Spleen (tissue), 11 donors: ENCODE measurements at regions not wholly inside any gene's neighbourhood (a gene's known extent, or its start where the extent isn't known, plus 50 kb on each side); places are given as distances from the start of the nearest gene placed in this dataset.

Experiments
- DNase-seq: peaks from one replicate; pipeline ENCODE4 v3.0.0-alpha.2; 2020
- H3K27ac ChIP-seq, 8 donors: fragments of 200-600 bp; sonication (generic) in 7 of 8; 1 replicate in 4 of 8; 2 replicates in 4 of 8; pipeline versions ENCODE4 v1.5.0 to v1.8.0; 2016 to 2021; ENCODE audit warnings: inconsistent platforms in 4 of 8, mild to moderate bottlenecking in 4 of 8, moderate library complexity in 1 of 8
- H3K27me3 ChIP-seq, 7 donors: fragments of 200-600 bp; sonication (generic) in 6 of 7; replicated peaks in 1 of 7; 1 replicate in 4 of 7; 2 replicates in 3 of 7; pipeline versions ENCODE4 v1.5.0 to v1.8.0; 2016 to 2021; ENCODE audit warnings: inconsistent platforms in 3 of 7, mild to moderate bottlenecking in 1 of 7
- H3K36me3 ChIP-seq, 6 donors: fragments of 200-600 bp; sonication (generic) in 5 of 6; 1 replicate in 4 of 6; 2 replicates in 2 of 6; pipeline versions ENCODE4 v1.5.0 to v1.8.0; 2016 to 2021; ENCODE audit warnings: inconsistent platforms in 2 of 6
- H3K4me1 ChIP-seq, 6 donors: fragments of 200-600 bp; sonication (generic) in 5 of 6; 1 replicate in 3 of 6; 2 replicates in 3 of 6; pipeline versions ENCODE4 v1.5.0 to v1.8.0; 2016 to 2021; ENCODE audit warnings: inconsistent platforms in 3 of 6
- H3K4me3 ChIP-seq, 8 donors: fragments of 200-600 bp; sonication (generic) in 7 of 8; 1 replicate in 4 of 8; 2 replicates in 4 of 8; pipeline versions ENCODE4 v1.5.0 to v1.8.0; 2016 to 2021; ENCODE audit warnings: inconsistent platforms in 4 of 8, mild to moderate bottlenecking in 4 of 8, moderate library complexity in 2 of 8
- H3K9me3 ChIP-seq, 8 donors: fragments of 200-600 bp; sonication (generic) in 7 of 8; 1 replicate in 4 of 8; 2 replicates in 4 of 8; pipeline versions ENCODE4 v1.5.0 to v1.8.0; 2016 to 2021; ENCODE audit warnings: inconsistent platforms in 4 of 8
- CTCF ChIP-seq, 11 experiments: fragments of 200-600 bp in 7 of 11; fragments of 450-650 bp in 4 of 11; sonication (generic) in 4 of 11; IDR thresholded peaks in 8 of 11; conservative IDR thresholded peaks in 3 of 11; 1 replicate in 7 of 11; 2 replicates in 4 of 11; pipeline versions ENCODE4 v1.4.0 to v1.8.0; 2016 to 2021; ENCODE audit warnings: antibody characterized with exemption in 11 of 11, inconsistent platforms in 4 of 11, mild to moderate bottlenecking in 1 of 11
- POLR2A ChIP-seq, 3 donors: fragments of 450-650 bp; IDR thresholded peaks; one replicate each; pipeline ENCODE4 v1.5.1; 2017; ENCODE audit warnings: antibody characterized with exemption in 3 of 3, mild to moderate bottlenecking in 1 of 3
- POLR2AphosphoS5 ChIP-seq, 3 donors: sonication (generic); formaldehyde crosslinking; IDR thresholded peaks; one replicate each; pipeline ENCODE4 v1.5.1; 2017; ENCODE audit warnings: antibody characterized with exemption in 3 of 3
- WGBS, 5 donors: extraction: QIAGEN DNeasy Blood & Tissue Kit in 3 of 5; methylation state at CpG; one replicate each; pipeline versions ENCODE4 v1.1.5 to v1.1.7; 2013 to 2018; 5-methylcytosine and 5-hydroxymethylcytosine counted together
- intact Hi-C: fragments of 100-400 bp; cut with DNase I; formaldehyde crosslinking; loops from one replicate; pipeline ENCODE4 v1.15.0; 2023; ENCODE audit warnings: low total_unique reads
- donor health status: healthy with polysubstance abuse.
- donor health status: DM: no; HTN: no; CAD: no; lungs with moderate emphysema.
- donor health status: DM: no; HTN: no; CAD: no.
- donor health status: Bipolar disorder and iron deficiency.
- donor health status: healthy.
- donor health status: DM: no; HTN: no; CAD: no.
- donor health status: DM: yes; HTN: yes; CAD: no.

DNA sequence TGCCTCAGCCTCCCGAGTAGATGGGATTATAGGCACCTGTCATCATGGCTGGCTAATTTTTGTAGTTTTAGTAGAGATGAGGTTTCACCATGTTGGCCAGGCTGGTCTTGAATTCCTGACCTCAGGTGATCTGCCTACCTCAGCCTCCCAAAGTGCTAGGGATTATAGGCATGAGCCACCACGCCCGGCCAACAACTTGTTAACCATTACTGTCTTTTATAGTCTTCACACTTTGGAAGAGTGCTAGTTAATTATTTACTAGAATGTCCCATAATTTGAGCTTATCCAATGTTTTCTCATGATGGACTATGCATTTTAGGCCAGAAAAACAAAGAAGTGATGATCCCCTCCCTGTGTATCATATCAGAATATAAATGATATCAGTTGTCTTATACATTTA, 288.6 kb upstream of the CBLB start:
- Histone ChIP-seq H3K27ac (no peak overlapping the region), H3K27me3 (no peaks in the 10 kb centered on the region), H3K4me3 (no peak overlapping the region), H3K36me3 (no peaks in the 10 kb centered on the region), H3K4me1 (no peaks in the 10 kb centered on the region), H3K9me3 (peaks cover 0 to 6% (median 1%) of the 10 kb centered on the region in 8 donors)
- TF ChIP-seq POLR2AphosphoS5 (IDR thresholded peaks at IDR 0.05) (no peak), CTCF (IDR thresholded peaks at IDR 0.05 in 8 of 11, conservative IDR thresholded peaks at IDR 0.05 in 3 of 11) (no peak), POLR2A (IDR thresholded peaks at IDR 0.05) (no peak)
- no peak for DNase-seq
- intact Hi-C loops = no loop called here
- 94 to 98% (median 97%) methylated on average over 3 of the region's 3 CpGs for WGBS, 5 donors

DNA sequence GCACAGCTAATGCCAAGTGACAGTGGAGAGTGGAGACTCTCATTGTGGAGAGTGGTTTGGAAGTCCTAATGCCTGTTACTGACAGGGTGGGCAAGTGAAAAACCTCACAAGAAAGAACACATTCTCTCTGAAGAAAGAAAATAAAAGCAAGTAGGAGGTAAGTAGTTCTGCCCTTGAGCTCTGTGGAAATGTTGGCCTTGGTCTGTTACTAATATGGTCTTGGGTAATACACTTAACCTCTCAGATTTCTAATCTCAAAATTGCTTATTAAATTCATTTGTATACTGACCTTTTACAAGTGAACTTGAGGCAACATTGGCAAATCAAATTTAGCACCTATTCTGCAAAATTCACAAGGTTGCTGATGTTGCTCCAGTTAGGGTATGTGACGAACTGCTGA, 291.6 kb upstream of the CBLB start:
- H3K36me3 ChIP-seq = no peaks in the 10 kb centered on the region

DNA sequence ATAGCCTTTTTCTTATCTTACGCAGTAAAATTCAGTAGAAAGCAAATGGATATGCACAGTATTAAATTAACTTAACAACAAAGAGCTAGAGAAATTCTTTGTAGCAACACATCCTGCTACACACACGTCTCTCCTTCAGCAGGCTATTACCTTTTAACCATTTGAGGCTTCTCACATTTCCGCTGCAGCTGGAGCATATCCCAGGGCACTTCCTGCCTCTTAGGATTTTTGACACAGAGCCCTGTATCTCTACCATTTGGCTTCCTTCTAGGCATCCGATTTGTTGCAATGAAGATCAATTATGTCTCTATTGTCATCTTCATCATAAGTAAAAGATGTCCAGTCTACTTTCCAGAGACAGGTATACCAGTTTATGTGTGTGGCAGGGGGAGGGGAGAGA, 292.4 kb upstream of the CBLB start:
- Histone ChIP-seq H3K27ac (no peak overlapping the region), H3K36me3 (no peaks in the 10 kb centered on the region), H3K9me3 (peaks cover 0 to 17% (median 11%) of the 10 kb centered on the region in 8 donors), H3K4me1 (no peaks in the 10 kb centered on the region), H3K27me3 (no peaks in the 10 kb centered on the region), H3K4me3 (no peak overlapping the region)
- intact Hi-C loops = no loop called here
- TF ChIP-seq CTCF (IDR thresholded peaks at IDR 0.05 in 8 of 11, conservative IDR thresholded peaks at IDR 0.05 in 3 of 11) (no peak), POLR2AphosphoS5 (IDR thresholded peaks at IDR 0.05) (no peak), POLR2A (IDR thresholded peaks at IDR 0.05) (no peak)
- DNase-seq = no peak
- 66 to 77% (median 67%) methylated on average over 4 of the region's 4 CpGs for WGBS, 5 donors

More for the DNA sequence above, 291.6 kb upstream of the CBLB start:
- Histone ChIP-seq H3K27ac (no peak overlapping the region), H3K4me1 (no peaks in the 10 kb centered on the region), H3K27me3 (no peaks in the 10 kb centered on the region), H3K9me3 (peaks cover 0 to 17% (median 11%) of the 10 kb centered on the region in 8 donors), H3K4me3 (no peak overlapping the region)
- WGBS, 5 donors = 90 to 93% (median 91%) methylated on average over 1 of the region's 1 CpG
- intact Hi-C loops = no loop called here
- DNase-seq = no peak
- TF ChIP-seq POLR2A (IDR thresholded peaks at IDR 0.05) (no peak), CTCF (IDR thresholded peaks at IDR 0.05 in 8 of 11, conservative IDR thresholded peaks at IDR 0.05 in 3 of 11) (no peak), POLR2AphosphoS5 (IDR thresholded peaks at IDR 0.05) (no peak)

GRCh38 chr3:106167728-106168127, 298.9 kb upstream of the CBLB start:
- H3K4me1 ChIP-seq = peaks cover 0 to 7% (median 3%) of the 10 kb centered on the region in 6 donors
- intact Hi-C loops = no loop called here
- H3K4me3 ChIP-seq = no peak overlapping the region
- WGBS, 5 donors = 76 to 85% (median 81%) methylated on average over 8 of the region's 8 CpGs
- H3K27ac ChIP-seq = no peak overlapping the region
- TF ChIP-seq POLR2AphosphoS5 (IDR thresholded peaks at IDR 0.05) (no peak), POLR2A (IDR thresholded peaks at IDR 0.05) (no peak), CTCF (IDR thresholded peaks at IDR 0.05 in 8 of 11, conservative IDR thresholded peaks at IDR 0.05 in 3 of 11) (no peak)
- H3K9me3 ChIP-seq = peaks cover 0 to 11% (median 7%) of the 10 kb centered on the region in 8 donors
- H3K36me3 ChIP-seq = no peaks in the 10 kb centered on the region
- H3K27me3 ChIP-seq = no peaks in the 10 kb centered on the region
- DNase-seq = no peak
